AG09309 (cell line): ENCODE measurements at regions not wholly inside any gene's neighbourhood (a gene's known extent, or its start where the extent isn't known, plus 50 kb on each side); places are given as distances from the start of the nearest gene placed in this dataset.

Experiments used
- DNase-seq: peaks from one replicate; pipeline ENCODE4 v3.0.0-alpha.2; 2010; ENCODE audit warnings: low read depth
- H3K4me3 ChIP-seq: 2 replicates; pipeline ENCODE4 v1.5.1; 2011; ENCODE audit warnings: mild to moderate bottlenecking, low read depth, low read length, moderate library complexity; ENCODE audit not compliant: control insufficient read depth
- TF ChIP-seq, protein P1 (sequence below): IDR thresholded peaks from 2 replicates; pipeline ENCODE4 v1.5.1; 2011; ENCODE audit warnings: mild to moderate bottlenecking, low read depth, low read length, inconsistent platforms; ENCODE audit not compliant: insufficient read depth, control insufficient read depth; ENCODE audit errors: missing control alignments

DNA sequence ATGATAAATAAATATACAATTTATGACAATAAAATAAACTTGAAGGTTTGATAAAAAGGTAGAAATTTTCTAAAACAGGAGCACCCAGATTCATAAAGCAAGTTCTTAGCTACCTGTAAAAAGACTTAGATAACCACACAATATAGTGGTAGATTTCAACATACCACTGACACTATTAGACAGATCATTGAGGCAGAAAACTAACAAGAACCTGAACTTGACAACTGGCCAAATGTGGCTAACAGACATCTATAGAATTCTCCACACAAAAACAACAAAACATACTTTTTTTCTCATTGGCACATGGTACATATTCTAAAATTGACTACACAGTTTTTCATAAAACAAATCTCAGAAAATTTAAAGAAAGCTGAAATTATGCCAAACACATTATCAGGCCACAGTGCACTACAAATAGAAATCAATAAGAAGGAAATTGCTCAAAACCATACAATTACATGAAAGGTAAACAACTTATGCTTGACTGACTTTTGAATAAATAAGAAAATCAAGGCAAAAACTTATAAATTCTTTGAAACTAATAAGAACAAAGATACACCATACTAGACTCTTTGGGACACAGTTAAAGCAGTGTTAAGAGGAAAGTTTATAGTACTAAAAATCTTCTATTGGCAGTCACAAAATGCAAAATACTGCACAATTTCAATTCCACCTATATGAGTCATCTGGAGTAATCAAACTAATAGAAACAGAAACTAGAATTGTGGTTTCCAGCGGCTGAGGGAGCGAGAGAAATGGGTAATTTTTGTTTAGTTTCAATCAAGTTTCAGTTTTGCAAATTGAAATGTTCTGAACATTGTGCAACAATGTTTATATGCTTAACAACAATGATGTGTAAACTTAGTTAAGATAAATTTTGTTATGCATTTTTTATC lies 925.6 kb downstream of the SH3BGRL start:
- TF ChIP-seq, protein P1, sequence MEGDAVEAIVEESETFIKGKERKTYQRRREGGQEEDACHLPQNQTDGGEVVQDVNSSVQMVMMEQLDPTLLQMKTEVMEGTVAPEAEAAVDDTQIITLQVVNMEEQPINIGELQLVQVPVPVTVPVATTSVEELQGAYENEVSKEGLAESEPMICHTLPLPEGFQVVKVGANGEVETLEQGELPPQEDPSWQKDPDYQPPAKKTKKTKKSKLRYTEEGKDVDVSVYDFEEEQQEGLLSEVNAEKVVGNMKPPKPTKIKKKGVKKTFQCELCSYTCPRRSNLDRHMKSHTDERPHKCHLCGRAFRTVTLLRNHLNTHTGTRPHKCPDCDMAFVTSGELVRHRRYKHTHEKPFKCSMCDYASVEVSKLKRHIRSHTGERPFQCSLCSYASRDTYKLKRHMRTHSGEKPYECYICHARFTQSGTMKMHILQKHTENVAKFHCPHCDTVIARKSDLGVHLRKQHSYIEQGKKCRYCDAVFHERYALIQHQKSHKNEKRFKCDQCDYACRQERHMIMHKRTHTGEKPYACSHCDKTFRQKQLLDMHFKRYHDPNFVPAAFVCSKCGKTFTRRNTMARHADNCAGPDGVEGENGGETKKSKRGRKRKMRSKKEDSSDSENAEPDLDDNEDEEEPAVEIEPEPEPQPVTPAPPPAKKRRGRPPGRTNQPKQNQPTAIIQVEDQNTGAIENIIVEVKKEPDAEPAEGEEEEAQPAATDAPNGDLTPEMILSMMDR, result no peak
- DNase-seq, result no peak

DNA sequence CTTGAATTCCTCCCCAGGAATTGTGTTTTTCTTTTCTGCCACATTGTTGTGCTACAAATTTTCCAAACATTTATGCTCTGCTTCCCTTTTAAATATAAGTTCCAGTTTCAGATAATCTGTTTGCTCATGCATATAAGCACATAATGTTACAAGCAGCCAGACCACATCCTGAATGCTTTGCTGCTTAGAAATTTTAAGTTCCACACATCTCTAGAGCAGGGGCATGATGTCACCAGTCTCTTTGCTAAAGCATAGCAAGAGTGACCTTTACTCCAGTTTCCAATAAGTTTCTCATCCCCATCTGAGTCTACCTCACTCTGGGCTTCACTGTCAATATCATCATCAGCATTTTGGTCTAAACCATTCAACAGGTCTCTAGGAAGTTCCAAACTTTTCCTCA lies 932.5 kb downstream of the SH3BGRL start:
- TF ChIP-seq, protein P1, result no peak
- DNase-seq, result no peak
- H3K4me3 ChIP-seq, result no peak overlapping the region

More for the DNA sequence above, 925.6 kb downstream of the SH3BGRL start:
- no peak overlapping the region for H3K4me3 ChIP-seq

DNA sequence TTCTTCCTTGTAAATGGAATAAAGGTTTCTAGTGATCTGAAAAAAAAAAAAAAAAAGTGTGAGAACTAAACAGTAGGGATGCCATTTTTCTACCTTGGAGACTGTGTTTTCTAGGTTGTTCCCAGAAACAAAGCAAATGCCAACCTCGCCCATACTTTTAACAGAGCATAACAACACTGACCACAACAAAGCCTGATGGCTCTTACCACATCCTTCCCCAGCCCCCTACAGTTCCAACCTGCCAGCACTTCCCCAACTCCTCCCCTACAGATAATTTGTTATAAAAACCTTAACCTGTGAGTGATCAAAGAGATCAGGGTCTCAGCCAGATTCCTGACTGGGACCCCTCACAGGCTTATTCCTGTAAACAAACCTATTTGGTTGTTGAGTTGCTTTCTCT lies 940.0 kb downstream of the SH3BGRL start:
- TF ChIP-seq, protein P1, result no peak
- no peak for DNase-seq
- H3K4me3 ChIP-seq, result no peak overlapping the region

DNA sequence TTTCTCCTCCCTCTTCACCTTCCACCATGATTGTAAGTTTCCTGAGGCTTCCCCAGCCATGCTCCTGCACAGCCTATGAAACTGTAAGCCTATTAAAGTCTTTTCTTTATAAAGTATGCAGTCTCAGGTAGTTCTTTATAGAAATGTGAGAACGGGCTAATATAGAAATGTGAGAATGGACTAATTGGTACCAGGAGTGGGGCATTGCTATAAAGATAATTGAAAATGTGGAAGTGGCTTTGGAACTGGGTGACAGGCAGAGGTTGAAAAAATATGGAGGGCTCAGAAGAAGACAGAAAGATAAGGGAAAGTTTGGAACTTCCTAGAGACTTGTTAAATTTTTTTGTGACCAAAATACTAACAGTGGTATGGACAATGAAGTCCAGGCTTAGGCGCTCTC lies 959.3 kb downstream of the SH3BGRL start:
- H3K4me3 ChIP-seq, result no peak overlapping the region
- no peak for DNase-seq
- TF ChIP-seq, protein P1, result no peak

DNA sequence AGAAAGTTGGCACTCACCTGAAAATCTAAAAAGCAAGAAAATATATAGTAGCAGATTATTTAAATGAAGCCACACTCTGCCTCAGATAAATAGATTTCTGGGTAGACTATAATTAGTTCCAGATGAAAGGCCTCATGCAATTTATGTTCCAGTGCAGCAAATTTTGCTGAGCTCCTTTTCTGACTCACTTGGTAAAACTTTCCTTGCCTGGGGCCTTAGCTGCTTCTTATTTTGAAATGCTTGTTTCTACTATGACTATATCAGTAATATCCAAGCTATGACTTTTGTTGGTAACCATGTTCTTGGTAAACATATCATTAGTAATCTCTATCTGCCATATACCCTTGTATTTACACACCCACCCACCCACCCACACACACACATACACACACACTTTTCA lies 961.8 kb downstream of the SH3BGRL start:
- TF ChIP-seq, protein P1, result no peak
- DNase-seq, result no peak

DNA sequence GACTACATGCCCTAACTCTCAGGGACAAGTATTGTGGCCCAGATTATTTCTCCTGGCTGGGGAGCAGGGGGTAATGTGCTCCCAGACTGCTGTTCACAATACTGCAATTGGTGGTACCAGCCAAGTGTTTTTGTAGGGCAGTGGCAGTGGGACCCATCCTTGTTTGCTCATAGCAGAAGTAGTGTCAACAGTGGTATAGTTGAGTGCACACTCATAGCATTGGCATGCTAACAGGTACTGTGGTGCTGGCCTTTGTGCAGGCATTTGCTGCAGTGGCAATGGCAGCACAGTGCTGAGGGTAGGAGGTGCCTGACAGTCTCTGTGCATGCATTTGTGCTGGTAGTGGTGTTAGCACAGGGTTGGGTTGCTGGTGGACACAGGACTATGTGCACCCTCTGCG lies 995.0 kb downstream of the SH3BGRL start:
- DNase-seq, result no peak
- no peak overlapping the region for H3K4me3 ChIP-seq
- TF ChIP-seq, protein P1, result no peak

More for the DNA sequence above, 961.8 kb downstream of the SH3BGRL start:
- H3K4me3 ChIP-seq, result no peak overlapping the region
